Large intestine (tissue), 3 donors: ENCODE measurements at regions not wholly inside any gene's neighbourhood (a gene's known extent, or its start where the extent isn't known, plus 50 kb on each side); places are given as distances from the start of the nearest gene placed in this dataset.

Experiments
- DNase-seq, 2 donors: peaks; one replicate each; pipeline versions ENCODE4 v3.0.0 to v3.0.0-alpha.2; 2013
- H3K27ac ChIP-seq: one replicate; pipeline ENCODE4 v1.5.1; 2013; ENCODE audit warnings: low read length
- H3K27me3 ChIP-seq: 2 replicates; pipeline ENCODE4 v1.6.1; 2013; ENCODE audit warnings: low read length; ENCODE audit not compliant: control insufficient read depth, insufficient read depth
- H3K36me3 ChIP-seq: 2 replicates; pipeline ENCODE4 v1.6.1; 2013; ENCODE audit warnings: low read length; ENCODE audit not compliant: control insufficient read depth, insufficient read depth
- H3K4me1 ChIP-seq: one replicate; pipeline ENCODE4 v1.6.1; 2013; ENCODE audit warnings: low read length; ENCODE audit not compliant: control insufficient read depth, insufficient read depth
- H3K4me3 ChIP-seq: one replicate; pipeline ENCODE4 v1.5.1; 2013; ENCODE audit warnings: low read length
- H3K9me3 ChIP-seq: one replicate; pipeline ENCODE4 v1.6.1; 2013; ENCODE audit warnings: mild to moderate bottlenecking, low read depth, low read length, moderate library complexity; ENCODE audit not compliant: control insufficient read depth
- WGBS: methylation state at CpG from one replicate; pipeline ENCODE4 v1.1.5; 2013; ENCODE audit warnings: low lambda C conversion rate; ENCODE audit not compliant: insufficient coverage; 5-methylcytosine and 5-hydroxymethylcytosine counted together

DNA sequence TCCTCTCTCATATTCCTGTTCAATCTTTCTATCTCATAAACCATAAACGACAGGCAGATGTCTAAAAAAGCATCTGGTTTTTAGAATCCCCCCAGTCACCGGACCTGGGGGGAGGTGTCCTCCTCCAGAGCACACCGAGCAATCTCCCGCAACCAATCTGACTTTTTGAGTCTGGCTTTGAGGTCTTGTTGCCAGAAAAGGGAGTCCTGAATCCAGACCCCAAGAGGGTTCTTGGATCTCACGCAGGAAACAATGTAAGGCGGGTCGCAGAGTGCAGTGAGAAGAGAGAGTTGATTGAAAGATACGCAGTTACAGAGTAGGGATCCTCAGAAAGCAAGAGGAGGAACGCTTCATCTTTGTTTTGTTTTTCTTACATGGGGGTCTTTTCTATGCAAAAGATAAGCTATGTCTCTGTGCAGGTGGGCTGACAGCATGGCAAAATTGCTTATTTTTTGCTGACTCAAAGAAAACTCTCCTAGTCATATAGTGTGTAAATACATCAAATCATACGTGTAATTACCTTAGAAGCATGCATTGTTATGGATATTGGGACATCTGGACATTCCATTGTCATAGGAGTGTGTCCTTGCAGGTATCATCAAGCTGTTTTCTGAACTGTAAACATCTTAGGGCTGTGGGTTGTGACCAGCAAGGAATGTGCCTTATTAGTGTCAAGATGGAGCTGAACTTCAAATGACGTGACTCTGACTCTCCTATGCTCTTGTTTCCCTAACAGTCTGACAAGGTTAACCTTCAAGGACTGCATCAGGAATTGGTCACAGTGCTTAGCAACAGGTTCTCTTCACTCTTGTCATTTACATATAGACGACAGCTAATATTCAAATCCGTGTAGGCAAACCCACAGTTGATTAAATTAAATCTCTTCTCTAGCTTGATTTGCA lies 159.3 kb upstream of the DAPK1 start:
- no peak for DNase-seq
- Histone ChIP-seq H3K36me3 (no peaks in the 10 kb centered on the region), H3K27me3 (peaks cover 14% of the 10 kb centered on the region), H3K4me1 (peaks cover 9% of the 10 kb centered on the region), H3K27ac (no peak overlapping the region), H3K9me3 (no peaks in the 10 kb centered on the region), H3K4me3 (no peak overlapping the region)
- 80% methylated on average over 1 of the region's 13 CpGs for WGBS

DNA sequence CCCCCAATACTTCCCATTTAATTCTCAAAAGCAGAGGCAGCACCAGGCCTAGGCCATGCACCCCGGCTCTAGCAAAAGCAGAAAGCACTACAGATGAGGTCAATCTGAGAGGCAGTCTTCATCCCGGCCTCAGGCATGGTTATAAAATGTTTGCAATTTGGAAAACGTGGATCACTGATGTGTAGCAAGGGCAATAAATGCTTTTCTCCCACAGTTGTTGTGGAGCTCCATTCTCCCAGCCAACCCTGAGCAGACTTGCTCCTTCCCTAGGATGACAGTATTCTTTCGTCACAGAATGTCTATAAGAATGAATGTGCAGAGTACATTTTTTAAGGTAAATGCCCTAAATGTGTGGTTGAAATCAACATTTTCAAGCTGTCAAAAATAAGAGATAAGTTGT lies 157.3 kb upstream of the DAPK1 start:
- no peaks in the 10 kb centered on the region for H3K36me3 ChIP-seq
- no CpG with 5 or more reads among the region's 4 CpGs for WGBS
- H3K4me3 ChIP-seq, result no peak overlapping the region
- H3K9me3 ChIP-seq, result no peaks in the 10 kb centered on the region
- no peak overlapping the region for H3K27ac ChIP-seq
- no peak for DNase-seq
- H3K4me1 ChIP-seq, result peaks cover 9% of the 10 kb centered on the region
- H3K27me3 ChIP-seq, result peaks cover 14% of the 10 kb centered on the region

DNA sequence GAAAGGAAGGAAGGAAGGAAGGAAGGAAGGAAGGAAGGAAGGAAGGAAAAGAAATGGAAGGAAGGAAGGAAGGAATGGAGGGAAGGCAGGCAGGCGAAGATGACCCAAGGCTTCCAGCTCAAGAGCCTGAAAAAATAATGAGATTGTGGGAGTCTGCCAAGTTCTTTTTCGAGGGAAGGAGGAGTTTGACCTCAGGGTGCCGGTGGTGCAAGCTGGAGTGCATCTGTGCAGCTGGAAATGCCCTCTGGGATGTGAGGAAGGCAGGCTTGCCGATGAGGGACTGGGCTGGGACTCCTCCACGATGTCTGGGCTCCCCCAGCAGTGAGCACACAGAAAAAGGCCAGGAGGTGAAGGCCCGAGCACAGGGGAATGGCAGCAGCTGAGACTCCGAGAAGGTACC lies 154.9 kb upstream of the DAPK1 start:
- H3K36me3 ChIP-seq, result no peaks in the 10 kb centered on the region
- no peaks in the 10 kb centered on the region for H3K9me3 ChIP-seq
- no peak overlapping the region for H3K27ac ChIP-seq
- WGBS, result 60% methylated on average over 2 of the region's 7 CpGs
- no peak overlapping the region for H3K4me3 ChIP-seq
- peaks cover 2% of the 10 kb centered on the region for H3K4me1 ChIP-seq
- no peak for DNase-seq
- peaks cover 8% of the 10 kb centered on the region for H3K27me3 ChIP-seq

DNA sequence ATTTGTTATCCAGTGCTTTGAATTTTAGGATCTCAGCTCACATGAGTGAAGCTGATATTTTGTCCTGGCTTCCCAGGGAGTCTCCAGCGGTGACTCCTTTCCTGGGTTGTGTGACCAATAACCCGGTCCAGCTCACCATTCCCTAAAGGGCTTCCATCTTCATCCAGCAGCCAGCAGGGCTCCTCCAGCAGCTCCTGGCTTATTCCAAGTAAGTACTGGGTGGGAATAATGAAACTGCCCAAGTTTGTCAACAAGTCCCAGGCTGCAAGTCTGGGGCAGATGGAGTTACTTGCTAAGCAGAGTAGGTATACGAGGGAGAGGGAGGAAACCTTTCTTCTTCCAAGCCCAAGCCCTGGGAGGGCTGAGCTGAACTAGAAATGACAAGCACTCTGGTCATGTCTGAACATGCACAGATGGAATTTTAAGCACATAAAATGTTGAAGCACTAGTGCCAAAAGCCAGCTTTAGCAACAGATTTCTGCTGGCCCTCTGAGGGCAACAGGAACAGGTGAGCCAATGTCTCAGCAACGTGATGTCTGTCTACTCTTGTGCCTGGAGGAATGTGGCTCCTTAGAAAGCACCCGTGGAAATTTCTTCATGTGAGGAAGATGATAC lies 153.7 kb upstream of the DAPK1 start:
- Histone ChIP-seq H3K4me1 (no peaks in the 10 kb centered on the region), H3K4me3 (no peak overlapping the region), H3K27me3 (no peaks in the 10 kb centered on the region), H3K9me3 (no peaks in the 10 kb centered on the region), H3K36me3 (no peaks in the 10 kb centered on the region), H3K27ac (no peak overlapping the region)
- WGBS, result no CpG with 5 or more reads among the region's 5 CpGs
- no peak for DNase-seq

DNA sequence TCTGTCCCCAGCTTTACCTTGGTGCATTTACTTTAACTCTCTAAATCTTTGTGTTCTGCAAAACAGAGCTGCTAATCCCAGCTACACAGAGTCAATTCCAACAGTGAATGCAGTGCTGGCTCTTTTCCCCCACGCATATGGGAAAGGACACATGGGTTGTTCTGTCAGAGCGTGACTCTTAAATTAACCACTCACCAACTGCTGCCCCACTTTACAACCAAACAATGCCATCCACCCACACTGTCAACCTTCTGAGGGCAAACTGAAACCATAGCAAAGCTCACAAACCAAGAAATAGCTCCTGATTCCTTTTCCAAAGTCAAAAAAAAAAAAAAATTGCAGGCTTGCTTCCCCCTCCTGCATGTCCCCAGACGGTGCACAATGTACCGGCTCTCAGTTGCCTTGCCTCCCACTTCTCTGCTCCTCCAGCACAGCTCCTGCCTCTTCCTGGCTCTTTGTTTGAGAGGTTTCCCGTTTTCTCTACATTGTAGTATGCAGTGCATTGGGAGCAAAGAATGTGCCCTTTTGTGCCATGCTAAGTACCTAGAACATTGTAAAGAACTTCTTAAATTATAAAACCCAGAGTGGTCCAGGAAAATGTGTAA lies 151.5 kb upstream of the DAPK1 start:
- H3K36me3 ChIP-seq, result no peaks in the 10 kb centered on the region
- H3K4me3 ChIP-seq, result no peak overlapping the region
- no peaks in the 10 kb centered on the region for H3K4me1 ChIP-seq
- WGBS, result 60% methylated on average over 1 of the region's 5 CpGs
- no peak overlapping the region for H3K27ac ChIP-seq
- no peaks in the 10 kb centered on the region for H3K27me3 ChIP-seq
- no peaks in the 10 kb centered on the region for H3K9me3 ChIP-seq
- DNase-seq, result no peak

DNA sequence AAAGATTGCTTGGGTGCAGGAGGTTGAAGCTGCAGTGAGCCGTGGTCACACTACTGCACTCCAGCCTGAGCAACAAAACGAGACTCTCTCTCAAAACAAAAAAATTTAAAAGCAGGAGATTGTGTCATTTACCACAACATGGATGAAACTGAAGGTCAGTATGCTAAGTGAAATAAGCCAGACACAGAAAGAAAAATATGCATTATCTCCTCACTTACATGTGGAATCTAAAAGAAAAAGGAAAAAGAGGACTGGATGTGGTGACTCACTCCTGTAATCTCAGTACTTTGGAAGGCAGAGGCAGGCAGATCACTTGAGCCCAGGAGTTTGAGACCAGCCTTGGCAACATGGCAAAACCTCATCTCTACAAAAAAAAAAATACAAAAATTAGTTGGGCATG lies 146.8 kb upstream of the DAPK1 start:
- no peak overlapping the region for H3K4me3 ChIP-seq
- H3K4me1 ChIP-seq, result no peaks in the 10 kb centered on the region
- no peak for DNase-seq
- WGBS, result 80% methylated on average over 1 of the region's 2 CpGs
- H3K36me3 ChIP-seq, result no peaks in the 10 kb centered on the region
- no peaks in the 10 kb centered on the region for H3K9me3 ChIP-seq
- H3K27me3 ChIP-seq, result no peaks in the 10 kb centered on the region
- no peak overlapping the region for H3K27ac ChIP-seq

DNA sequence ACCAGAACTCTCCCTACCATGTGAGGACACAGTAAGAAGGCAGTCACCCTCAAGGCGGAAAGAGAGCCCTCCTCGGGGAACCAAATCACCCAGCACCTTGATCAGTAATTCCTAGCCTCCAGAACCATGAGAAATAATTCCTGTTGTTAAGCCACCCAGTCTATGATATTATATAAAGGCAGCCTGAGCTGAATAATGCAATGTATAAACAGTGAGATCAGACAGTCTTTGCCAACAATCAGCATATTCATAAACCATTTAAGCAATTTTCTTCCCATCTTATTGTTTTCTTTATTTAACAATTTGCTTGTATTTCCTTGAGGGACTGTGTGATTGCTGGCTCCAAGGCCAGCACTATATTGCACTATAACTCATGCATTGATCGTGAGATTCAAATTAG lies 144.4 kb upstream of the DAPK1 start:
- no peaks in the 10 kb centered on the region for H3K27me3 ChIP-seq
- no peak for DNase-seq
- no peak overlapping the region for H3K4me3 ChIP-seq
- no peaks in the 10 kb centered on the region for H3K4me1 ChIP-seq
- peaks cover 7% of the 10 kb centered on the region for H3K9me3 ChIP-seq
- 60% methylated on average over 1 of the region's 3 CpGs for WGBS
- no peak overlapping the region for H3K27ac ChIP-seq
- no peaks in the 10 kb centered on the region for H3K36me3 ChIP-seq

DNA sequence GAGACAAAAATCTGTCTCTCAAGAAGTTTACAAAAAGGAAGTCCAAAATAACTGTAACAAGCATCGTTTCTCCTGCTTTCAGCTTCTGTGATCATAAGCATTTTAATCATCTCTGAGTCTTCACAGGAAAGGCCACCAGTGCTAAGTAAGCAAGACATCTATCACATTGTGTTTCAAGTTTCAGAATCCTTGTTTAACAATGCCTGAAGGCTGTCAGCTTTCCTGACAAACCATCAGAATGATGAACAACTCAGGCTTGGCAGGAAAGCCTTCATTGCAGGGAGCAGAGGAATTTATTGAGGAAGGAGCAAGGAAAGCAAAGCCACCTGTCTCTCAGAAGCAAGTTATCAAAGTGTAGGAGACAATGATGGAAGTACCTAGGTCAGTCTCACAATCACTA lies 143.5 kb upstream of the DAPK1 start:
- DNase-seq, result no peak
- H3K9me3 ChIP-seq, result peaks cover 7% of the 10 kb centered on the region
- no peaks in the 10 kb centered on the region for H3K4me1 ChIP-seq
- H3K36me3 ChIP-seq, result no peaks in the 10 kb centered on the region
- no peak overlapping the region for H3K27ac ChIP-seq
- H3K27me3 ChIP-seq, result no peaks in the 10 kb centered on the region
- H3K4me3 ChIP-seq, result no peak overlapping the region
- WGBS, result no CpG with 5 or more reads among the region's 1 CpG

DNA sequence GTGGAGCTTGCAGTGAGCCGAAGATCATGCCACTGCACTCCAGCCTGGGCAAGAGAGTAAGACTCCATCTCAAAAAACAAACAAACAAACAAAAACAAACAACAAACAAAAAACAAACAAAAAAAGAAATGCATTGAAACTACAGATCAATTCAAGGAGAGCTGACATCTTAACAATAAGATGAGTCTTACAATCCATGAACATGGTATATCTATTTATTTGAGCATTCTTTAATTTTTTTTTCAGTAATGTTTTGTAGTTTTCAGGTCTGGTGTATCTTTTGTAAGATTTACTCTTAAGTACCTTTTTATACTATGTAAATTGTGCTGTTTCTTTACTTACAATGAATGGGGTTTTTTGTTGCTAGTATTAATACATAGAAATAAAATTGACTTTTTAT lies 140.1 kb upstream of the DAPK1 start:
- H3K27ac ChIP-seq, result no peak overlapping the region
- peaks cover 7% of the 10 kb centered on the region for H3K9me3 ChIP-seq
- no peaks in the 10 kb centered on the region for H3K27me3 ChIP-seq
- WGBS, result no CpG with 5 or more reads among the region's 1 CpG
- H3K4me1 ChIP-seq, result no peaks in the 10 kb centered on the region
- H3K4me3 ChIP-seq, result no peak overlapping the region
- no peaks in the 10 kb centered on the region for H3K36me3 ChIP-seq
- DNase-seq, result no peak

DNA sequence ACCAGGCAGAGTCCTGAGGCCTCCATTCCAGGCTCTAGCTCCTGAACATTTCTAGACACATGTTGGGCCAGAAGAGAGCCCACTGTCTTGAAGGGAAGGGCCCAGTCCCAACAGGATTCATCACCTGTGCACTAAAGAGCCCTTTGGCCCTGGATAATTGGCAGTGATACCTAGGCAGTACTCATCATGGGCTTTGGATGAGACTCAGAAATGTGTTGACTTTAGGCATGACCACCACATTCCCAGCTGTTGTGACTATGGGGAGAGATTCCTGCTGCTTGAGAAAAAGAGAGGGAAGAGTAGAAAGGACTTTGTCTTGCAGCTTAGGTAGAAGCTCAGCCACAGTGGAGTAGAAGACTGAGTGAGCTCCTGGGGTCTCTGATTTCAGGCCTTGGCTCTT lies 138.4 kb upstream of the DAPK1 start:
- no peak for DNase-seq
- no peak overlapping the region for H3K27ac ChIP-seq
- H3K9me3 ChIP-seq, result peaks cover 7% of the 10 kb centered on the region
- H3K27me3 ChIP-seq, result no peaks in the 10 kb centered on the region
- no peaks in the 10 kb centered on the region for H3K4me1 ChIP-seq
- H3K4me3 ChIP-seq, result no peak overlapping the region
- H3K36me3 ChIP-seq, result no peaks in the 10 kb centered on the region
